ENCODE measurements at regions not wholly inside any gene's neighbourhood (a gene's known extent, or its start where the extent isn't known, plus 50 kb on each side); places are given as distances from the start of the nearest gene placed in this dataset.
"Not testable (repeated sequence)": the region's sequence is repeated elsewhere in the genome, so short reads cannot be mapped to it uniquely, and the experiment has no call there.

DNA sequence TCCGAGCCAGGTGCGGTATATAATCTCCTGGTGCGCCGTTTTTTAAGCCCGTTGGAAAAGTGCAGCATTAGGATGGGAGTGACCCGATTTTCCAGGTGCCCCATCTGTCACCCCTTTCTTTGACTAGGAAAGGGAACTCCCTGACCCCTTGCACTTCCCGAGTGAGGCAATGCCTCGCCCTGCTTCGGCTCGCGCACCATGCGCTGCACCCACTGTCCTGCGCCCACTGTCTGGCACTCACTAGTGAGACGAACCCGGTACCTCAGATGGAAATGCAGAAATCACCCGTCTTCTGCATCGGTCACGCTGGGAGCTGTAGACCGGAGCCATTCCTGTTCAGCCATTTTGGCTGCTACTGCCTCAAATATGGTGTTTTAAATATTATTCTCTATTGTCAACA, 198.0 kb downstream of the MEIS1 start:
- DNase-seq (ENCODE audit: low spot score), result not testable (repeated sequence)

DNA sequence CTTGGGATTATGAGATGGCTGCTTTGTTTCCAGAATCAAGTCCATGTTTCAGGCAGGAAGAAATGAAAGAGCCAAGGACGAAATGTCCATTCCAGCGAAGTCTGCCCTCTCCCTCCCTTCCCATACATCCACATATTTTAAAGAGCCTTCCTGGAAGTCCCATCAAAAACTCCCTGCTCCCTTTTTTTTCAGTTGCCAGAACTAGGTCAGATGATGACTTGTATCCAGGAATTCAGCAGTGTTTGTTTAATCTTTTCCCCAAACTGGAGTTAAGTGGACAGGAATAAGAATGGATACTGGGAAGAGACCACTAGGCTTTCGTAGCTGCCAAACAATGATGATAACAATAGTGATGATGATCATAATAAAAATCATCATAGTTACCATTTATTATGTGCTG, 198.7 kb downstream of the MEIS1 start:
- no peak for DNase-seq (ENCODE audit: low spot score)

- DNase-seq (ENCODE audit: low spot score), result no peak
Measured at GRCh38 chr2:66634784-66635183, 199.9 kb downstream of the MEIS1 start.

GRCh38 chr2:66641685-66642084, 206.8 kb downstream of the MEIS1 start:
- DNase-seq (ENCODE audit: low spot score), result no peak

DNA sequence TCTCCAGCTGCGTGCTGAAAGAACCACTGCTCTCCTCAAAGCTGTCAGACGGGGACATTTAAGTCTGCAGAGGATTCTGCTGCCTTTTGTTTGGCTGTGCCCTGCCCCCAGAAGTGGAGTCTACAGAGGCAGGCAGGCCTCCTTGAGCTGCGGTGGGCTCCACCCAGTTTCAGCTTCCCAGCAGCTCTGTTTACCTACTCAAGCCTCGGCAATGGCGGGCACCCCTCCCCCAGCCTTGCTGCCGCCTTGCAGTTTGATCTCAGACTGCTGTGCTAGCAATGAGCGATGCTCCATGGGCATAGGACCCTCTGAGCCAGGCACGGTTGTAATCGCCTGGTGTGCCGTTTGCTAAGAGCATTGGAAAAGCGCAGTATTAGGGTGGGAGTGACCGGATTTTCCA, 213.2 kb downstream of the MEIS1 start:
- not testable (repeated sequence) for DNase-seq (ENCODE audit: low spot score)

DNA sequence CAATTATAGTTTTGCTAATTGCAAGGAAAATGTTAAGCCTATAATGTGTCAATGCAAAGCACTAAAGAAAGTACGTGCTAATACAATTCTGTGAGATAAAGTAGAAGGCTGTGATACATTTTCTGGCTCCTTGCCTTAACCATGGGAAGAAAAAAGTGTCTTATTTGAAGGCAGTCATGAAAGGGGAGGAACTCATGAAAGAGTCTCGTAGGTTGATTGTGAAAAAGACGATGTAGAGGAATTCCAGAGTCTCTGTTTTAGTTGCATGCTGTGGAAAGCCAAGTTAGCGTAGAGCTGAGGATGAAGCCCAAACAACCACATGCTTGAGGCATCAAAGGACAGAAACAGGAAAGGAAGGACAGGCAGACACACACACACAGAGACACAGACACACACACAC, 214.1 kb downstream of the MEIS1 start:
- no peak for DNase-seq (ENCODE audit: low spot score)

GRCh38 chr2:66651295-66651694, 216.4 kb downstream of the MEIS1 start:
- no peak for DNase-seq (ENCODE audit: low spot score)

DNA sequence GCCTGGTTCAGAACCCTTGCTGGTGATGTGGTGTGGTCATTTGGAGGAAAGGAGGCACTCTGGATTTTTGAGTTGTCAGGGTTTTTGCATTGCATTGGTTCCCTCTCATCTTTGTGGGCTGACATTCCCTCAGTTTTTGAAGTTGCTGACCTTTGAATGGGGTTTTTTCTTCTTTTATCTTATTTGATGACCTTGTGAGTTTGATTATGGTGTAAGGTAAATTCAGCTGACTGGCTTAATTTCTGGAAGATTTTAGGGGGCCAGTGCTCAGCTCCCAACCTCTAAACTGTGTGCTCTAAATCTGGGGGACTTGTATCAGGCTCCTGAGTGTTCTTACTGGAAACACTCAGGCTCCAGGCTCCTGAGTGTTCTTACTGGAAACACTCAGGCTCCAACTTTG, 225.9 kb downstream of the MEIS1 start:
- no peak for DNase-seq (ENCODE audit: low spot score)

GRCh38 chr2:66661253-66662173, 226.6 kb downstream of the MEIS1 start:
- DNase-seq (ENCODE audit: low spot score), result no peak

DNA sequence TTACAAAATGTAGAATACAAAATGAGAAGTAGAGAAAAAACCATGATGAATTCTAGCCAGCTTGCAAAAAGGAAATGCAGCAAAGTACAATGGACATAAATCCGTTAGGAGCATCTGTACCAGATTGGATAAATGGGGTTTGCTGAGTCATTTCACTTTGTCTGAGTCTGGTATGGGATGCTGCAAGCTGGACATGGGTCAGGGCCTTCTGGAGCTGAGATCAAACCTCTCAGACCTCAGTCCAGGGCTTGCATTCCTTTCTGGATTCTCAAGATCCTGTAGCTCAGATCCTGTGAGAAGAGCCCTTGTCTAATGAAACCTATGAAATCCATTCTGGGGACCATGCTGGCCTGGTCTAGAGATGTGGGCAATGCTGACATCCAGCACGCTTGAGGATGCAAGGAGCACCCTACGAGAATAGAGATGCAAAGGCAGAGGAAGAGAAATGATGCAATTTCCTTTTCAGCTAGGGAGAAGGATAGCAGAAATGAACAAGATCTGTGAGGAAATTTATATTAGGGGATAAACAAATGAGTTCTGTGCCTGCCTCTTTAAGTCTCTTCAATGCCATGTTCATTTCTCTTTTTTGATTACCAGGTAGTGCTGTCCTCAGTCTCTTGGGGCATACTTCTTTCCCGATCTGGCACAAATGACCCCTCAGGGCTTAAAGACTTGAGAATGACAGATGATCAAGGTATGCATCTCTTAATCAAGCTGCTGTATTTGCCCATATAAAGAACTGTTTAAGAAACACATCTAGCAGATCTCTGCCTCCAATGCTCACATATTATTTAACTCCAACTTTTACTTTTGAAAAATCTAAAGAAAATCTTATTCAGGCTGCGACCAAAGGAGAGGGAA, 230.4 kb downstream of the MEIS1 start:
- DNase-seq (ENCODE audit: low spot score), result peak; percentile 8

DNA sequence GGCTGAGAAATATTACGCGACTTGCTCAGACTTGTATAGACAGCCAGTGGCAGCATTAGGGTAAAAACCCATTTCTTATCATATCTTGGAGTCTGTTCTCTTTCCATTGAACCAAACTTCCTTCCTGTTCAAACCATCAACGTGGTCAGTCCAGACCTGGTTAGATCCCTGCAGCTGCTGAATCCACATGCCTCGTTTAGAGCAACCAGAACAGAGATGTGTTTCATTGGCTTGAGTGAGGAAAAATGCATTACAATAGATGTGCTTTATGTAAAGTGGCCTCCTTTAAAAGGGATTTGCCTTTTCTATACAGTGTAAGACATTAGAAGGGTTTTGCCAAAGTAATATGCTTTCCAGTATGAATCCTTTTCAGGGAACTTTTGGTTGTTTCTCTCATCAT, 232.4 kb downstream of the MEIS1 start:
- no peak for DNase-seq (ENCODE audit: low spot score)

DNA sequence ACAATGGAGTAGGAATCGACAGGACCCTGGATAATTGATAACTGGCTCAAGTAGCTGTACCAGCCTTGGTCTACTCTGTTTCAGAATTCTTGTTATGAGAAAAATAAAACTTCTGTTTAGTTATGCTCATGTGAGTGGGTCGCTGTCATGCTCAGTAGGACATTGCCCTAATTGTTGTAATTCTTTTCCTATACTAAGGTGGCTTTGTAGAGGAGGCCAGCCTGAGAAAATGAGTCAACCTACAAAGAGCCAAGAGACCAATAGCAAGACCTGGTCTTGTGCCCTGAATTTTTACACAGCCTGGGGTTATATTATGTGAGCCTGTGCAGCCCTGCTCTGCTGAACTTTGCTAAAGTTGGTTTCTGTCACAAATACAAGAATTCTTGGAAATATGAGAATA, 238.4 kb downstream of the MEIS1 start:
- DNase-seq (ENCODE audit: low spot score), result no peak

- DNase-seq (ENCODE audit: low spot score), result no peak
Measured at GRCh38 chr2:66674087-66674486, 239.2 kb downstream of the MEIS1 start.

DNA sequence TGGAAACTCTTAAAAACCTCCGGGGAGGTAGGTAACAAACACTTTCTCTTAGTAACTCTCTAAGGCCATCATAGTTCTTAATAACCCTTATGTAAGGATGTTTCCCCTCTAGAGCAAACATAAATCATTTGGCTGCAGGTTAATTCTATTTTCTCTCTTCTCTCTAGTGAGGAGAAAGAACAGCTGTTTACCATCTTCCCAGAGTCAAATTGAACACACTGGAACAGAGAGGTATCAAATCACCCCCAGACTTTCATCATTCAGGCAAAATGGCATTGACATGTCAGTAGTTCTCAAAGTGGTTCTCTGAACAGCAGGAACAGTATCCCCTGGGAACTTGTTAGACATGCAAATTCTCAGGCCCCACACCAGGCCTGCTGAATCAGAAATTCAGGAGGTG, 240.7 kb downstream of the MEIS1 start:
- DNase-seq (ENCODE audit: low spot score), result no peak

GRCh38 chr2:66679442-66679841, 244.5 kb downstream of the MEIS1 start:
- no peak for DNase-seq (ENCODE audit: low spot score)

GRCh38 chr2:66682476-66682875, 247.6 kb downstream of the MEIS1 start:
- DNase-seq (ENCODE audit: low spot score), result no peak

DNA sequence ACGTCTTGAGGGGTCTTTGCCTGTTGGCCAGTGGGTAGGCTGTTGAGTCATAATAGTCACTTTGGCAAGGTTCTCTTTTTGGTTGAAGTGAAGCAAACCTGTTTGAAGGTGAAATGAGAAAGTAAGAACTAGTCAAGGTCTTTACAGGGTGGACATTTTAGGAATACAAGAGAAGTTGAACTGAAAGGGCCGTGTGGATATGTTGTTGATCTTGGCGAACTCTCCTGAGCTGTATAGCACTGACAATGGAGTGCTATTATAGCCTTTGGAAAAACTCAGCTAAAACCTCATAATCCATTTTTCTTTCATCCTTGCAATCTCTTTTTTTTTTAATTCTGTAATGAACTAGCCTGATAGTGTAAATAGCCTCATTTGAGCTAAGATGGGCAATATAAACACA, 248.1 kb downstream of the MEIS1 start:
- DNase-seq (ENCODE audit: low spot score), result no peak

- DNase-seq (ENCODE audit: low spot score), result no peak
Measured at GRCh38 chr2:66683599-66683998, 248.7 kb downstream of the MEIS1 start.

GRCh38 chr2:66684289-66684688, 249.4 kb downstream of the MEIS1 start:
- DNase-seq (ENCODE audit: low spot score), result no peak

- DNase-seq (ENCODE audit: low spot score), result no peak
Measured at GRCh38 chr2:66686755-66687154, 251.8 kb downstream of the MEIS1 start.

DNA sequence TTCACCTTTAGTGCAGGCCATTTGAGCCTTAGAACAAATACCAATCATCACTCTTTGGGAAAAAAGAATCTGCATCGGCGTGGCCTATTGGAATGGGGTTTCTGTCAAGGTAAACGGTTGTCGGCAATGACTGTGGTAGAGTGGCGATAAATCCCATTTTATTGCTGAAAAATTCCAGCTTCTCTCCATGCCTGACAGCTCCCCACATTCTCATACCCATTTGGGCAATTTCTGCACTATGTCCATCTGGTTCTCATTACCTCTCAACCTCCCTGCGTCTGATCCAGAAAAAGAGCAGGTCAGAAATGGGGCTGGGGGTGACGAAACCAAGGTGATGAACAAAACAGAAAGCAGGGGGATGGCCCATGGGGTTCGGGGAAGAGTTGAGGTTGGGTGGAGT, 254.0 kb downstream of the MEIS1 start:
- no peak for DNase-seq (ENCODE audit: low spot score)

- no peak for DNase-seq (ENCODE audit: low spot score)
Measured at GRCh38 chr2:66689456-66690051, 254.6 kb downstream of the MEIS1 start.

Measured in AG08396 (cell line).